Astrocyte (in vitro differentiated cells and primary cell): ENCODE measurements at regions not wholly inside any gene's neighbourhood (a gene's known extent, or its start where the extent isn't known, plus 50 kb on each side); places are given as distances from the start of the nearest gene placed in this dataset.

ENCODE experiments used
- DNase-seq: peaks from one replicate; pipeline ENCODE4 v3.0.0-alpha.2; 2010; ENCODE audit warnings: low read depth
- FAIRE-seq: peaks from 2 replicates; lab custom pipeline; 2011; peaks lifted over from hg19 to GRCh38; lab: Jason Lieb, UNC
- H2AFZ ChIP-seq: 2 replicates; pipeline ENCODE4 v1.6.0; 2012; ENCODE audit warnings: low read depth, low read length, inconsistent platforms
- H3K27ac ChIP-seq: 2 replicates; pipeline ENCODE4 v1.5.1; 2011; ENCODE audit warnings: low read depth, low read length, inconsistent platforms
- H3K27me3 ChIP-seq: 2 replicates; pipeline ENCODE4 v1.6.0; 2011; ENCODE audit warnings: low read length, inconsistent platforms; ENCODE audit not compliant: insufficient read depth
- H3K36me3 ChIP-seq: 2 replicates; pipeline ENCODE4 v1.5.1; 2011; ENCODE audit warnings: low read length, inconsistent platforms; ENCODE audit not compliant: insufficient read depth
- H3K4me1 ChIP-seq: 2 replicates; pipeline ENCODE4 v1.5.1; 2011; ENCODE audit warnings: low read length, inconsistent platforms; ENCODE audit not compliant: insufficient read depth
- H3K4me2 ChIP-seq: 2 replicates; pipeline ENCODE4 v1.6.0; 2012; ENCODE audit warnings: low read length, inconsistent platforms
- H3K4me3 ChIP-seq: 2 replicates; pipeline ENCODE4 v1.5.1; 2011; ENCODE audit warnings: low read depth, mild to moderate bottlenecking, low read length, inconsistent platforms; ENCODE audit not compliant: insufficient read depth
- H3K79me2 ChIP-seq: 2 replicates; pipeline ENCODE4 v1.6.0; 2012; ENCODE audit warnings: mild to moderate bottlenecking, low read length, inconsistent platforms; ENCODE audit not compliant: insufficient read depth
- H3K9ac ChIP-seq: 2 replicates; pipeline ENCODE4 v1.6.0; 2012; ENCODE audit warnings: mild to moderate bottlenecking, low read length, inconsistent platforms
- H3K9me3 ChIP-seq: 2 replicates; pipeline ENCODE4 v1.5.1; 2012; ENCODE audit warnings: low read depth, mild to moderate bottlenecking, low read length, inconsistent platforms; ENCODE audit not compliant: insufficient read depth
- H4K20me1 ChIP-seq: 2 replicates; pipeline ENCODE4 v1.6.0; 2012; ENCODE audit warnings: low read length, inconsistent platforms; ENCODE audit not compliant: insufficient read depth
- H3K27ac Mint-ChIP-seq: one replicate; pipeline ENCODE4 v1.8.0; 2021; ENCODE audit warnings: mild to moderate bottlenecking, mixed read lengths; ENCODE audit not compliant: unreplicated experiment
- H3K27me3 Mint-ChIP-seq: one replicate; pipeline ENCODE4 v1.8.0; 2021; ENCODE audit warnings: low read depth, mixed read lengths; ENCODE audit not compliant: unreplicated experiment
- H3K36me3 Mint-ChIP-seq: one replicate; pipeline ENCODE4 v1.8.0; 2021; ENCODE audit warnings: low read depth, mixed read lengths; ENCODE audit not compliant: unreplicated experiment
- H3K4me1 Mint-ChIP-seq: one replicate; pipeline ENCODE4 v1.8.0; 2021; ENCODE audit warnings: low read depth, mixed read lengths; ENCODE audit not compliant: unreplicated experiment
- H3K4me3 Mint-ChIP-seq: one replicate; pipeline ENCODE4 v1.8.0; 2021; ENCODE audit warnings: mild to moderate bottlenecking, moderate library complexity, mixed read lengths; ENCODE audit not compliant: unreplicated experiment
- H3K9me3 Mint-ChIP-seq: one replicate; pipeline ENCODE4 v1.8.0; 2021; ENCODE audit warnings: mild to moderate bottlenecking, mixed read lengths; ENCODE audit not compliant: unreplicated experiment
- EZH2 ChIP-seq: IDR thresholded peaks from 2 replicates; pipeline ENCODE4 v1.6.1; 2012; ENCODE audit warnings: mild to moderate bottlenecking, low read length, inconsistent platforms; ENCODE audit not compliant: insufficient read depth
- TF ChIP-seq, protein P1 (sequence below): IDR thresholded peaks from 2 replicates; pipeline ENCODE4 v1.5.1; 2011; ENCODE audit warnings: low read depth, mild to moderate bottlenecking, inconsistent platforms, low read length, moderate library complexity; ENCODE audit not compliant: insufficient read depth

DNA sequence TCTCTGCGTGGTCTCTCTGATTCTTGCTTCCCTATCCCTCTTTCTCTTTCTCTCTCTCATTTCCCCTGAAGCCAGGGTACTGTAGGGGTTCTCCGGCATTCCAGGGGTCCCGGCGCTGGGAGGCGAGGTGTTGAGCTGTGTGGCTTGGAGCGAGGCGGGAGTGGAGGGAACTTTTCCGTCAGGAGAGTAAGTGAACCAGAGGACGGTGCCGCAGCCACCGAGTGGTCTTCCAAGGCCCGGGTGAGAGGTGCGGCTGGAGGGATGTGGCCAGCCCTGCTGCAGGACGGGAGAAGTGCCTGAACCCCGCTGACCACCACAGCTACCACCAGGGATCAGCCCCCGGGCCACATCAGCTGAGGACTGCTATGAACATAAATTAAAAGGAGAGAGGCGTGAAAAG, 68.2 kb upstream of the FAM181A start:
- Histone ChIP-seq H3K79me2 (no peaks in the 10 kb centered on the region), H3K27ac (no peak overlapping the region), H3K4me1 (no peaks in the 10 kb centered on the region), H3K4me2 (no peak overlapping the region), H3K4me3 (no peak overlapping the region), H3K9ac (no peak overlapping the region), H3K27me3 (no peaks in the 10 kb centered on the region), H4K20me1 (no peaks in the 10 kb centered on the region), H3K9me3 (no peaks in the 10 kb centered on the region), H2AFZ (no peak overlapping the region), H3K36me3 (no peaks in the 10 kb centered on the region)
- no peak for TF ChIP-seq EZH2
- TF ChIP-seq, protein P1, sequence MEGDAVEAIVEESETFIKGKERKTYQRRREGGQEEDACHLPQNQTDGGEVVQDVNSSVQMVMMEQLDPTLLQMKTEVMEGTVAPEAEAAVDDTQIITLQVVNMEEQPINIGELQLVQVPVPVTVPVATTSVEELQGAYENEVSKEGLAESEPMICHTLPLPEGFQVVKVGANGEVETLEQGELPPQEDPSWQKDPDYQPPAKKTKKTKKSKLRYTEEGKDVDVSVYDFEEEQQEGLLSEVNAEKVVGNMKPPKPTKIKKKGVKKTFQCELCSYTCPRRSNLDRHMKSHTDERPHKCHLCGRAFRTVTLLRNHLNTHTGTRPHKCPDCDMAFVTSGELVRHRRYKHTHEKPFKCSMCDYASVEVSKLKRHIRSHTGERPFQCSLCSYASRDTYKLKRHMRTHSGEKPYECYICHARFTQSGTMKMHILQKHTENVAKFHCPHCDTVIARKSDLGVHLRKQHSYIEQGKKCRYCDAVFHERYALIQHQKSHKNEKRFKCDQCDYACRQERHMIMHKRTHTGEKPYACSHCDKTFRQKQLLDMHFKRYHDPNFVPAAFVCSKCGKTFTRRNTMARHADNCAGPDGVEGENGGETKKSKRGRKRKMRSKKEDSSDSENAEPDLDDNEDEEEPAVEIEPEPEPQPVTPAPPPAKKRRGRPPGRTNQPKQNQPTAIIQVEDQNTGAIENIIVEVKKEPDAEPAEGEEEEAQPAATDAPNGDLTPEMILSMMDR: no peak
- DNase-seq (no peak), FAIRE-seq (no peak)
- peaks cover 4% of the 10 kb centered on the region for H3K9me3 Mint-ChIP-seq
- H3K27ac Mint-ChIP-seq: no peak overlapping the region
- peaks cover 9% of the 10 kb centered on the region for H3K4me1 Mint-ChIP-seq
- H3K27me3 Mint-ChIP-seq: peaks cover 53% of the 10 kb centered on the region
- H3K4me3 Mint-ChIP-seq: no peak overlapping the region
- no peaks in the 10 kb centered on the region for H3K36me3 Mint-ChIP-seq

DNA sequence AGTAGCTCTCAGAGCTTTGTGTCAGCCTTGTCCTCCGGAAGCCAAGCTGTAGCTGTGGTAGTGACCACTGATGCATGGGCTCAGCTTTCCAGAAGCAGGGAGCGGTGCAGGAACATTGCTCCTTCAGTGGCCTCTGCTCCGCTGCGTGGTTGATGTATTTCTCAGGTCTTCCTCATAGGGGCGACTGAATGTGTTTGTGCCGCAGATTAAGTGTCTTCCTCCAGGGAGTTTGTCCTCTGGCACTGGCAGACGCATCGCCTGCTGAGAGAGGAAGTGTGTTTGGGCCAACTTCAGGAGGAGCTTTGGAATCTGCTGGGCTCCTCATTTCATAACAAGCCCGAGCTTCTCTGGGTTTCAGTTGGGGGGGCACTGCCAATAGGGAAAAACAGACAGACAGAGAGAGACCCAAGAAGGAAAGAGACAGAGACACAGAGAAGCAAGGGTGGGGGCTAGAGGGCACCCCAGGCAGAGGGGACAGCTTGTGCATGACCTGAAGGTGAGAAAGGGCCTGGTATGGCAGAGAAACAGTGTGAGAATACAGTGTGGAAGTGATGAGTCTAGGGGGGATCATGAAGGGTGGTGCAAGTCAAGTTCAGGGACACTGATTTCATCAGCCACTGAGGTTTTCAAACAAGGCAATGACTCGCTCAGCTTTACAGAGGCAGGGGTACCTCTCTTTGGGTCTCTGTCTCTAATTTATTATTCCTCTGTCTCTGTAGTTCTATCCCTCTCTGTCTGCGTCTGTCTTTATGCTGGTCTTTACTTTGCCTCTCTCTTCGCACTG, 69.4 kb upstream of the PRIMA1 start:
- H3K27me3 ChIP-seq: no peaks in the 10 kb centered on the region
- H3K4me1 ChIP-seq: no peaks in the 10 kb centered on the region
- no peak for TF ChIP-seq EZH2
- TF ChIP-seq, protein P1: no peak
- Mint-ChIP-seq H3K4me3 (no peak overlapping the region), H3K27me3 (peaks cover 56% of the 10 kb centered on the region), H3K4me1 (peaks cover 9% of the 10 kb centered on the region), H3K36me3 (no peaks in the 10 kb centered on the region), H3K9me3 (peaks cover 1% of the 10 kb centered on the region), H3K27ac (peak overlapping the region; percentile 1)
- no peaks in the 10 kb centered on the region for H3K79me2 ChIP-seq
- no peak overlapping the region for H3K4me3 ChIP-seq
- H3K27ac ChIP-seq: no peak overlapping the region
- H3K36me3 ChIP-seq: no peaks in the 10 kb centered on the region
- no peak for DNase-seq
- H3K9me3 ChIP-seq: no peaks in the 10 kb centered on the region
- no peak overlapping the region for H3K4me2 ChIP-seq
- H3K9ac ChIP-seq: no peak overlapping the region
- H2AFZ ChIP-seq: no peak overlapping the region
- no peaks in the 10 kb centered on the region for H4K20me1 ChIP-seq
- FAIRE-seq: no peak

DNA sequence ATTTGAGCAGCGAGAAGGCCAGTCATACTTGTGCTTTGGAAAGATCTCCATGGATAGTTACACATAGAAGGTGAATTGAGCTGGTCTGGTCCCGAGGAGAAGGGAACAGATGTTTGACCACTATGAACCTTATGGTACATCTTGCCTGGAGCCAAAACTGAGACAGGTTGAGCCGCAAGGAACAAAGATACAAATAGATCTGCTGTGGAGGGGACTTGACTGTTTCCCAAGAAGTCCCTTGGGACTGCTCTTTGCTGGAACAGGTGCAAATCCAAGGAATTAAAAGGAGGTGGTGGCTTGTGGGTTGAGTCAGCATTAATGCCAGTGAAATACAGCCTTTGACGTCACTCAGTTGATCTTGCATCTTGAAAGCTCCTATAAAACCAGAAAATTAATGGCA, 68.8 kb upstream of the PRIMA1 start:
- Histone ChIP-seq H3K79me2 (no peaks in the 10 kb centered on the region), H3K9me3 (no peaks in the 10 kb centered on the region), H3K4me2 (no peak overlapping the region), H4K20me1 (no peaks in the 10 kb centered on the region), H3K4me1 (no peaks in the 10 kb centered on the region), H3K36me3 (no peaks in the 10 kb centered on the region), H3K27me3 (no peaks in the 10 kb centered on the region), H3K4me3 (no peak overlapping the region), H3K9ac (no peak overlapping the region), H3K27ac (no peak overlapping the region), H2AFZ (no peak overlapping the region)
- H3K27me3 Mint-ChIP-seq: peaks cover 57% of the 10 kb centered on the region
- FAIRE-seq (no peak), DNase-seq (no peak)
- H3K27ac Mint-ChIP-seq: no peak overlapping the region
- TF ChIP-seq, protein P1: no peak
- TF ChIP-seq EZH2: no peak
- H3K4me3 Mint-ChIP-seq: no peak overlapping the region
- H3K36me3 Mint-ChIP-seq: no peaks in the 10 kb centered on the region
- peaks cover 1% of the 10 kb centered on the region for H3K9me3 Mint-ChIP-seq
- peaks cover 9% of the 10 kb centered on the region for H3K4me1 Mint-ChIP-seq
